HCT116 (cell line): ENCODE measurements at regions not wholly inside any gene's neighbourhood (a gene's known extent, or its start where the extent isn't known, plus 50 kb on each side); places are given as distances from the start of the nearest gene placed in this dataset.

Experiments
- ATAC-seq: fragments of 200-7000 bp; cut with Tn5 transposase; 2 replicates; pipeline ENCODE4 v1.9.1; 2020; ENCODE audit warnings: mild to moderate bottlenecking, moderate library complexity
- BruUV-seq: library from RNA; stranded (reverse); fragments of 400-500 nt; replicated peaks from 2 replicates; lab custom pipeline; 2021; lab: Mats Ljungman, UMichigan
- CTCF ChIA-PET: fragments of 300-600 bp; sonication (Branson Sonifier 250); formaldehyde crosslinking; loops from one replicate; lab custom pipeline; 2021; ENCODE audit warnings: antibody characterized with exemption; lab: Charles Lee
- POLR2A ChIA-PET: fragments of 300-600, 350-600 bp; sonication (Branson Sonifier 250); formaldehyde crosslinking; loops from one replicate; lab custom pipeline; 2021; ENCODE audit warnings: antibody characterized with exemption; lab: Charles Lee
- RAD21 ChIA-PET, 2 experiments: fragments of 300-600 bp; sonication (Branson Sonifier 250); formaldehyde crosslinking; loops; one replicate each; lab custom pipeline; 2023; ENCODE audit warnings: low total read pairs in 2 of 2; ENCODE audit not compliant: uncharacterized antibody in 2 of 2, unreplicated experiment in 2 of 2, low non-redundant PET in 1 of 2; lab: Charles Lee
- DNase-seq: peaks from one replicate; pipeline ENCODE4 v3.0.0-alpha.2; 2010; ENCODE audit warnings: low read depth, low spot score
- H2AFZ ChIP-seq: fragments of 200-600 bp; shearing (Covaris generic), sonication (generic); 2 replicates; pipeline ENCODE4 v1.6.1; 2017; ENCODE audit warnings: low read depth, mixed run types, mixed read lengths, antibody characterized with exemption, low read length; ENCODE audit not compliant: poor library complexity, severe bottlenecking
- H3K27ac ChIP-seq: 2 replicates; pipeline ENCODE4 v1.5.1; 2012; ENCODE audit warnings: low read depth, low read length
- H3K27me3 ChIP-seq: fragments of 200-600 bp; sonication (generic); 2 replicates; pipeline ENCODE4 v1.6.1; 2016; ENCODE audit warnings: mixed run types, low read length, mixed read lengths; ENCODE audit not compliant: insufficient read depth
- H3K36me3 ChIP-seq, 2 experiments: fragments of 200-500 bp in 1 of 2; fragments of 200-600 bp in 1 of 2; sonication (Bioruptor generic) in 1 of 2; sonication (generic) in 1 of 2; 2 replicates each; pipeline versions ENCODE4 v1.5.1 to v1.6.1; 2014 to 2016; ENCODE audit warnings: low read length in 2 of 2, inconsistent platforms in 1 of 2, mixed read lengths in 1 of 2, mixed run types in 1 of 2; ENCODE audit not compliant: insufficient read depth in 2 of 2, control insufficient read depth in 1 of 2
- H3K4me1 ChIP-seq, 2 experiments: fragments of 200-600 bp in 1 of 2; sonication (generic) in 1 of 2; 2 replicates each; pipeline versions ENCODE4 v1.5.1 to v1.6.1; 2012 to 2017; ENCODE audit warnings: low read length in 2 of 2, inconsistent platforms in 1 of 2, mild to moderate bottlenecking in 1 of 2, mixed read lengths in 1 of 2, mixed run types in 1 of 2, moderate library complexity in 1 of 2; ENCODE audit not compliant: insufficient read depth in 2 of 2, control insufficient read depth in 1 of 2
- H3K4me2 ChIP-seq: fragments of 200-600 bp; sonication (generic); 2 replicates; pipeline ENCODE4 v1.6.1; 2017; ENCODE audit warnings: mixed run types, low read length, mixed read lengths
- H3K4me3 ChIP-seq, 2 experiments: fragments of 200-600 bp in 1 of 2; sonication (generic) in 1 of 2; replicated peaks in 1 of 2; 2 replicates each; pipeline ENCODE4 v1.5.1; 2011 to 2016; ENCODE audit warnings: low read length in 2 of 2, control low read depth in 1 of 2, low read depth in 1 of 2, mild to moderate bottlenecking in 1 of 2, mixed read lengths in 1 of 2, mixed run types in 1 of 2
- H3K79me2 ChIP-seq: fragments of 200-600 bp; sonication (generic); 2 replicates; pipeline ENCODE4 v1.6.1; 2017; ENCODE audit warnings: mild to moderate bottlenecking, mixed run types, low read length, moderate library complexity, mixed read lengths; ENCODE audit not compliant: insufficient read depth
- H3K9ac ChIP-seq: fragments of 200-600 bp; sonication (generic); 2 replicates; pipeline ENCODE4 v1.6.1; 2016; ENCODE audit warnings: low read length, mixed read lengths
- H3K9me2 ChIP-seq: fragments of 200-600 bp; sonication (generic), shearing (Covaris generic); 2 replicates; pipeline ENCODE4 v1.6.1; 2017; ENCODE audit warnings: mixed run types, mild to moderate bottlenecking, moderate library complexity; ENCODE audit not compliant: insufficient read depth
- H3K9me3 ChIP-seq, 2 experiments: fragments of 200-500 bp in 1 of 2; fragments of 200-600 bp in 1 of 2; sonication (Bioruptor generic) in 1 of 2; sonication (generic) in 1 of 2; 2 replicates each; pipeline ENCODE4 v1.6.1; 2014 to 2017; ENCODE audit warnings: low read length in 2 of 2, mixed read lengths in 2 of 2, inconsistent platforms in 1 of 2, low read depth in 1 of 2, mild to moderate bottlenecking in 1 of 2, mixed run types in 1 of 2, moderate library complexity in 1 of 2; ENCODE audit not compliant: control insufficient read depth in 1 of 2, insufficient read depth in 1 of 2
- H4K20me1 ChIP-seq: fragments of 200-600 bp; sonication (generic), shearing (Covaris generic); 2 replicates; pipeline ENCODE4 v1.6.1; 2017; ENCODE audit warnings: mixed run types, mild to moderate bottlenecking, moderate library complexity; ENCODE audit not compliant: insufficient read depth
- CBX3 ChIP-seq: IDR thresholded peaks from 2 replicates; pipeline ENCODE4 v1.6.1; 2012; ENCODE audit warnings: low read depth
- CEBPB ChIP-seq: IDR thresholded peaks from 2 replicates; pipeline ENCODE4 v1.6.1; 2012; ENCODE audit warnings: low read depth
- CTCF ChIP-seq, 3 experiments: fragments of 200-600 bp in 1 of 3; sonication (generic) in 1 of 3; IDR thresholded peaks in 2 of 3; conservative IDR thresholded peaks in 1 of 3; 2 replicates each; pipeline ENCODE4 v1.5.1; 2012 to 2017; ENCODE audit warnings: low read depth in 2 of 3, low read length in 2 of 3, antibody characterized with exemption in 1 of 3, borderline replicate concordance in 1 of 3, control low read depth in 1 of 3, mild to moderate bottlenecking in 1 of 3, mixed read lengths in 1 of 3, mixed run types in 1 of 3, moderate library complexity in 1 of 3; ENCODE audit not compliant: insufficient read depth in 1 of 3
- EGR1 ChIP-seq: IDR thresholded peaks from 2 replicates; pipeline ENCODE4 v1.6.1; 2012; ENCODE audit warnings: low read depth
- ELF1 ChIP-seq: IDR thresholded peaks from 2 replicates; pipeline ENCODE4 v1.6.1; 2012; ENCODE audit warnings: low read depth, borderline replicate concordance
- EZH2 ChIP-seq: fragments of 200-600 bp; sonication (generic); IDR thresholded peaks from 2 replicates; pipeline ENCODE4 v1.6.1; 2017; ENCODE audit warnings: antibody characterized with exemption, mixed run types
- FOSL1 ChIP-seq: IDR thresholded peaks from 2 replicates; pipeline ENCODE4 v1.6.1; 2012; ENCODE audit warnings: low read depth
- JUND ChIP-seq: IDR thresholded peaks from 2 replicates; pipeline ENCODE4 v1.6.1; 2012
- POLR2A ChIP-seq: IDR thresholded peaks from 2 replicates; pipeline ENCODE4 v1.7.0; 2011; ENCODE audit warnings: borderline replicate concordance; ENCODE audit not compliant: insufficient read depth, insufficient read length; ENCODE audit errors: extremely low read depth
- POLR2AphosphoS5 ChIP-seq: IDR thresholded peaks from 2 replicates; pipeline ENCODE4 v1.6.1; 2011; ENCODE audit warnings: mild to moderate bottlenecking, low read depth, low read length, moderate library complexity
- RAD21 ChIP-seq: IDR thresholded peaks from 2 replicates; pipeline ENCODE4 v1.6.1; 2012; ENCODE audit warnings: low read depth, mild to moderate bottlenecking
- SIN3A ChIP-seq: IDR thresholded peaks from 2 replicates; pipeline ENCODE4 v1.6.1; 2012; ENCODE audit warnings: low read depth
- SRF ChIP-seq: IDR thresholded peaks from 2 replicates; pipeline ENCODE4 v1.6.1; 2012; ENCODE audit warnings: low read depth
- TCF7L2 ChIP-seq: IDR thresholded peaks from 2 replicates; pipeline ENCODE4 v1.7.0; 2011; ENCODE audit warnings: borderline replicate concordance, inconsistent platforms; ENCODE audit not compliant: insufficient read depth, insufficient read length; ENCODE audit errors: extremely low read depth
- YY1 ChIP-seq: IDR thresholded peaks from 2 replicates; pipeline ENCODE4 v1.6.1; 2011; ENCODE audit warnings: low read length, low read depth, moderate library complexity, mild to moderate bottlenecking; ENCODE audit not compliant: insufficient replicate concordance; ENCODE audit errors: extremely low read depth
- ZFX ChIP-seq: fragments of 450-650 bp; IDR thresholded peaks from 2 replicates; pipeline ENCODE4 v1.6.1; 2017
- ZNF274 ChIP-seq: fragments of 200-500 bp; sonication (Bioruptor generic); IDR thresholded peaks from 2 replicates; pipeline ENCODE4 v1.6.1; 2014; ENCODE audit warnings: mild to moderate bottlenecking, low read depth, low read length, inconsistent platforms
- intact Hi-C: fragments of 100-400 bp; cut with micrococcal nuclease; formaldehyde crosslinking; loops from 2 replicates; pipeline ENCODE4 v1.10.0; 2022
- TF ChIP-seq, protein P1 (sequence below): IDR thresholded peaks from 2 replicates; pipeline ENCODE4 v1.6.1; 2012; ENCODE audit warnings: low read depth

- no peaks in the 10 kb centered on the region for H3K9me2 ChIP-seq
- H3K4me3 ChIP-seq, result no peak overlapping the region
- RAD21 ChIA-PET, result no interaction called here
- ATAC-seq (no peak), DNase-seq (no peak)
- BruUV-seq, result no TSS peak
- no peak overlapping the region for H2AFZ ChIP-seq
- CTCF ChIA-PET, result no interaction called here
- no peak overlapping the region for H3K4me2 ChIP-seq
- H4K20me1 ChIP-seq, result no peaks in the 10 kb centered on the region
- no peaks in the 10 kb centered on the region for H3K27me3 ChIP-seq
- TF ChIP-seq POLR2A (no peak), SIN3A (no peak), POLR2AphosphoS5 (no peak), SRF (no peak), CBX3 (no peak)
- intact Hi-C loops, result no loop called here
- H3K9me3 ChIP-seq, result no peaks in the 10 kb centered on the region; a peak in 1 of 4 replicates
- H3K4me1 ChIP-seq, result no peaks in the 10 kb centered on the region
- no peaks in the 10 kb centered on the region for H3K36me3 ChIP-seq
- no peaks in the 10 kb centered on the region for H3K79me2 ChIP-seq
- no peak overlapping the region for H3K27ac ChIP-seq
- H3K9ac ChIP-seq, result no peak overlapping the region
- POLR2A ChIA-PET, result no interaction called here
These were observed 1044.0 kb upstream of the ADGRL4 start for GRCh38 chr1:80050523-80050922.

- Histone ChIP-seq H3K27me3 (no peaks in the 10 kb centered on the region), H4K20me1 (no peaks in the 10 kb centered on the region), H3K27ac (no peak overlapping the region), H3K4me3 (no peak overlapping the region), H3K4me1 (no peaks in the 10 kb centered on the region), H3K9me2 (no peaks in the 10 kb centered on the region), H3K79me2 (no peaks in the 10 kb centered on the region), H3K9me3 (no peaks in the 10 kb centered on the region; a peak in 1 of 4 replicates), H3K4me2 (no peak overlapping the region), H3K9ac (no peak overlapping the region), H3K36me3 (no peaks in the 10 kb centered on the region), H2AFZ (no peak overlapping the region)
- TF ChIP-seq JUND, result no peak
- no peak for TF ChIP-seq ZNF274
- TF ChIP-seq SIN3A, result no peak
- TF ChIP-seq EZH2, result no peak
- TF ChIP-seq, protein P1, sequence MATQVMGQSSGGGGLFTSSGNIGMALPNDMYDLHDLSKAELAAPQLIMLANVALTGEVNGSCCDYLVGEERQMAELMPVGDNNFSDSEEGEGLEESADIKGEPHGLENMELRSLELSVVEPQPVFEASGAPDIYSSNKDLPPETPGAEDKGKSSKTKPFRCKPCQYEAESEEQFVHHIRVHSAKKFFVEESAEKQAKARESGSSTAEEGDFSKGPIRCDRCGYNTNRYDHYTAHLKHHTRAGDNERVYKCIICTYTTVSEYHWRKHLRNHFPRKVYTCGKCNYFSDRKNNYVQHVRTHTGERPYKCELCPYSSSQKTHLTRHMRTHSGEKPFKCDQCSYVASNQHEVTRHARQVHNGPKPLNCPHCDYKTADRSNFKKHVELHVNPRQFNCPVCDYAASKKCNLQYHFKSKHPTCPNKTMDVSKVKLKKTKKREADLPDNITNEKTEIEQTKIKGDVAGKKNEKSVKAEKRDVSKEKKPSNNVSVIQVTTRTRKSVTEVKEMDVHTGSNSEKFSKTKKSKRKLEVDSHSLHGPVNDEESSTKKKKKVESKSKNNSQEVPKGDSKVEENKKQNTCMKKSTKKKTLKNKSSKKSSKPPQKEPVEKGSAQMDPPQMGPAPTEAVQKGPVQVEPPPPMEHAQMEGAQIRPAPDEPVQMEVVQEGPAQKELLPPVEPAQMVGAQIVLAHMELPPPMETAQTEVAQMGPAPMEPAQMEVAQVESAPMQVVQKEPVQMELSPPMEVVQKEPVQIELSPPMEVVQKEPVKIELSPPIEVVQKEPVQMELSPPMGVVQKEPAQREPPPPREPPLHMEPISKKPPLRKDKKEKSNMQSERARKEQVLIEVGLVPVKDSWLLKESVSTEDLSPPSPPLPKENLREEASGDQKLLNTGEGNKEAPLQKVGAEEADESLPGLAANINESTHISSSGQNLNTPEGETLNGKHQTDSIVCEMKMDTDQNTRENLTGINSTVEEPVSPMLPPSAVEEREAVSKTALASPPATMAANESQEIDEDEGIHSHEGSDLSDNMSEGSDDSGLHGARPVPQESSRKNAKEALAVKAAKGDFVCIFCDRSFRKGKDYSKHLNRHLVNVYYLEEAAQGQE, result no peak
- no peak for TF ChIP-seq RAD21
- no peak for TF ChIP-seq POLR2A
- no peak for TF ChIP-seq ZFX
- TF ChIP-seq CEBPB, result no peak
- no peak for TF ChIP-seq EGR1
- TF ChIP-seq FOSL1, result no peak
- no peak for TF ChIP-seq CTCF (IDR thresholded peaks at IDR 0.05 in 2 of 3, conservative IDR thresholded peaks at IDR 0.05 in 1 of 3; ENCODE audit: borderline replicate concordance in 1 of 3, insufficient read depth in 1 of 3, low read depth in 2 of 3, low read length in 2 of 3)
- TF ChIP-seq POLR2AphosphoS5, result no peak
- TF ChIP-seq TCF7L2, result no peak
- no peak for TF ChIP-seq YY1
- TF ChIP-seq ELF1, result no peak
- no peak for TF ChIP-seq CBX3
- no peak for TF ChIP-seq SRF
- ATAC-seq (no peak), DNase-seq (no peak)
- CTCF ChIA-PET, result no interaction called here
- POLR2A ChIA-PET, result no interaction called here
- RAD21 ChIA-PET, result no interaction called here
- intact Hi-C loops, result no loop called here
- no TSS peak for BruUV-seq
These were observed 1043.6 kb upstream of the ADGRL4 start for GRCh38 chr1:80050085-80050484.
